ENCODE measurements at regions not wholly inside any gene's neighbourhood (a gene's known extent, or its start where the extent isn't known, plus 50 kb on each side); places are given as distances from the start of the nearest gene placed in this dataset.
A peak's percentile ranks its signal among the peaks of the same experiment; 100 is the strongest.

DNA sequence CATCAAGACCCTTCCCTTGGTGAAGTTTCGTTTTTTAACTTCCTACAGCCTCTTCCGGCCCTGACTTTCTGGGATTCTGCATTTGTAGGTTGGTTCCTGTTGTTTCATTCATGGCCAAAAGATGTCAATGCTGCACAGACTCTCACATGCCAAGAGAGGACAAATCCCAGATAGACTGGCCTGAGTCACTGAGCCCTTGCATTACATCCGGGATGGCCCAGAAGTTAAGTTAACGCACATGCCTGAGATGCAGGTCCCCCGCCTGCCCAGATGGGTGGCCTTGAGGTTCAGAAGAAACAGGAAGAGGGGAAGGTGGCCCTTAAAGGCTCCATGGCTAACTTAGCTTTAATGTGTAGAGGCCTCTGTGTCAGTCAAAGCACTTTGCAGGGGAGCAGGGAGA, 51.6 kb upstream of the SRGAP3 start:
- no peak for DNase-seq (ENCODE audit: low read depth, low spot score)

DNA sequence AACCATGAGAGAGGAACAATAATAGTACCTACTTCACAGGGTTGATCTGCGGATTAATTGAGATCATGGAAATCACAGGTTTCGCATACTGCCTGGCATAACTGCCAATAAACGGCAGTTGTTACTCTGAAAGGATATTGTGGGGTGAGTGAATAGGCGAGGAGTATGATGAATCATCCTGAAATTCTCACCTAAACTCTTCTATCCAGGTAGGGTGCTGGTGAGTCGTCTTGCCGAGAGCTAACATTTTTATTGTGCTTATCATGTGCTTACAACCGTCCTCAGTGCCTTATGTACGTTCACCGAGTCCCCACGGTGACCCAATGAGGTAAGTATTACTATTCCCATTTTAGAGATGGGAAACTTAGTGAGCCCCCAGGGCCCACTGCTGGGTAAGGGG, 52.4 kb upstream of the SRGAP3 start:
- no peak for DNase-seq (ENCODE audit: low read depth, low spot score)

DNA sequence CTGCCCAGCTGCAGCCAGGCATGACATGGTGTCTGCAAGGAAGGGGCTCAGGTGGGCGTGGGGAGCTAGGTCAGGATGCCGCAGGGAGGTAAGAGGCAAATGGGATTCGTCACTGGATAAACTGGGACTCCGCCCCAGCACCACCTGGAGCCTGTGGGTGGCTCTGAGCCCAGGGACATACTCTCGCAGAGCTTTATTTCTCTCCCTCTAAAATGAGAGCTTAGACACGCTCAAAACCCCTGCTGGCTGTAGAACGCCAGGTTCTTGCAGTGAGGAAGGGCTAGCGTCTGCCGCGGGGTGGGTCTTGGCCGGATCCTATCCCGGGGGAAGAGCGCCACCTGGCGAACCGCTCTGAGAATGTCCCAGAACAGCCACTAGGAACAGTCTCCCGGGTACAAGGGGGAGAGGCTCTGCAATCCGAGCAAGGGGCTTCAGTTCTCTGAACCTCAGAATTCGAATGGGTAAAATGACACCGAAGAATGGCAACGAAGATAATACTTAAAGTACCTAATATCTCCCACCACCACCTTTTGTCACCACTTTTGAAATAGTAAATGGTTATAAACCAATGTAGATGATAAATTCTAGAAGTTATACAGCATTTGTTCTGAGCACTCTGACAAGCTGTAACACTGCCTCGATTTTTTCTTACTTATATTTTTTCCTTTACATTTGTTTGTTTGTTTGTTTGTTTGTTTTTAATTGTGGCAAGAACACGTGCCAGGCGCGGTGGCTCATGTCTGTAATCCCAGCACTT, 53.2 kb upstream of the SRGAP3 start:
- peak; percentile 94 for DNase-seq (ENCODE audit: low read depth, low spot score)

DNA sequence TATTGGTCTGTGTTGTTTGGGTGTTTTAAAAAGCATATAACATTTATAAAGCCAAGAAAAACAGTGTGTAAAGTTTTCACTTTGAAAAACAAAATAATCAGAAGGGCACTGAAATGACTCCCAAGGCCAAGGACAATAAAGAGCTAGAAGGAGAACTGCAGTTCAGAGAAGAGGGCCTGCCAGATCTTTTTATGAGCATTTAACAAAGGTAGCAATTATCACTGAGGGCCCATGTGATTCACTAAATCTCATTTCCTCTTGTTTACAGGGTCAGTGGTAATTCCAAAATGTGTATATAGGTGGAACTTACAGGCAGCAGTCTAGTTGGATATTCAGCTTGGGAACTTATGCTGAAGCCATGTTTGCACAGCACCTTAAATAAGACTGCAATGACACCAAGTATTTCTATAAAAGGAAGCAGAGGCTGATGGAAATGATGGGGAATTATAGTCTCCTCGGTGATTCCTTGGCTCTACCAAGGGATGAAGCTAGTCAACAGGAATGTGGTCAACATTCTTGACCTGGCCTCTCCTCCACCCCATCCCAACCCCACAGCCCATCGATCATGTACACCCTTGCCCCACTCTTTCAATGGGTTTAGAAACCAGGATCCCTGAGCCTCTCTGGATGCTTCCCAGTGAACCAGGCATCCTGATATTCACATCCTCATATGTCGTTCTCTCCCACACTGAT, 54.4 kb upstream of the THUMPD3 start:
- DNase-seq (ENCODE audit: low read depth, low spot score), result peak; percentile 49

DNA sequence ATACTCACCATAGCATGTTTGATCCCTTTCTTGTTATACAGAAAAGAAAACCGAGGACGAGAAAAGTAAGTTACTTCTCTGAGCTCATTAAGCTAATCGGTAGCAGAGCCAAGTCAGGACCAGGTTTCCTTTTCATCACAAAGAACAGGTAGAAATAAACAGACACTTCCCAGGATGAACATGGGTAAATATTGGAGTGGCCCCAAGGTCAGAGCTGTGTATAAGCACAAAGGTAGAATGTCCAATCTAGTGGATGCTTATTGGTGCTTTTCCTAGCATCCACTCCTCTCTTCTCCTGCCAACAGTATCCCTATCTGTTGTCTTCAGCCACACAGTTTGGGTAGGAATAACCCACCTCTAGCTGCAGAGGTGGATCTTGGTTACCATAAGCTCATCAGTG, 52.8 kb upstream of the THUMPD3 start:
- DNase-seq (ENCODE audit: low read depth, low spot score), result no peak

DNA sequence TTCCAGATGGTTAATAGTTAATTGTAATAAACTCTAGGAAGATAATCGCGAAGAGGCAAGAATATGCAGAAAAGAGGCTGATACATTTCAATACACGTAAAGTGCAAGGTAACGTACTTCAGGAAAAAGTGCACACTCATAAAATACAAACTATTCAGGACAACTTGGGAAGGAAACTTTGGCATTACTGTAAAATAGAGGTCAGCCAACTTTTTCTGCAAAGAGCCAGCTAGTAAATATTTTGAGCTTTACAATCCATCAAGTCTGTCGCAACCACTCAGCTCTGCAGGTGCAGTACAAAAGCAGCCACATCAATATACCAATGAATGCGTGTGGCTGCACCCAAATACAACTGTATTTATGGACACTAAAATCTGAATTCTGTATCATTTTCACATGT, 51.6 kb upstream of the THUMPD3 start:
- no peak for DNase-seq (ENCODE audit: low read depth, low spot score)
